Right lobe of liver (tissue), 6 donors: ENCODE measurements at regions not wholly inside any gene's neighbourhood (a gene's known extent, or its start where the extent isn't known, plus 50 kb on each side); places are given as distances from the start of the nearest gene placed in this dataset.
"Not testable (repeated sequence)": the region's sequence is repeated elsewhere in the genome, so short reads cannot be mapped to it uniquely, and the experiment has no call there.

Experiments
- ATAC-seq, 4 donors: fragments of 200-7000 bp; cut with Tn5 transposase; one replicate each; pipeline ENCODE4 v1.9.1; 2020; ENCODE audit warnings: mild to moderate bottlenecking in 4 of 4, moderate library complexity in 4 of 4
- DNase-seq, 3 donors: peaks; one replicate each; pipeline ENCODE4 v3.0.0-alpha.2; 2020
- H3K27ac ChIP-seq, 3 donors: fragments of 200-600 bp; one replicate each; pipeline ENCODE4 v1.8.0; 2022
- H3K27me3 ChIP-seq, 2 donors: fragments of 200-600 bp; one replicate each; pipeline ENCODE4 v1.8.0; 2022
- H3K36me3 ChIP-seq, 4 donors: fragments of 200-600 bp; sonication (generic) in 1 of 4; one replicate each; pipeline versions ENCODE4 v1.5.1 to v1.8.0; 2017 to 2022; ENCODE audit warnings: control low read depth in 1 of 4
- H3K4me1 ChIP-seq, 4 donors: fragments of 200-600 bp; sonication (generic) in 1 of 4; one replicate each; pipeline versions ENCODE4 v1.5.1 to v1.8.0; 2017 to 2022; ENCODE audit warnings: control low read depth in 1 of 4
- H3K4me3 ChIP-seq, 3 donors: fragments of 200-600 bp; one replicate each; pipeline ENCODE4 v1.8.0; 2022
- H3K9me3 ChIP-seq, 4 donors: fragments of 200-600 bp; sonication (generic) in 1 of 4; one replicate each; pipeline versions ENCODE4 v1.5.1 to v1.8.0; 2017 to 2022; ENCODE audit warnings: control low read depth in 1 of 4
- CTCF ChIP-seq, 4 donors: fragments of 200-600 bp in 3 of 4; fragments of 450-650 bp in 1 of 4; IDR thresholded peaks; one replicate each; pipeline versions ENCODE4 v1.5.1 to v1.8.0; 2016 to 2022; ENCODE audit warnings: antibody characterized with exemption in 4 of 4, mild to moderate bottlenecking in 2 of 4
- POLR2A ChIP-seq: fragments of 450-650 bp; IDR thresholded peaks from one replicate; pipeline ENCODE4 v1.6.1; 2017; ENCODE audit warnings: antibody characterized with exemption, mild to moderate bottlenecking
- WGBS: methylation state at CpG from one replicate; pipeline ENCODE4 v1.1.6; 2018; ENCODE audit warnings: low coverage, low lambda C conversion rate; ENCODE audit not compliant: insufficient coverage; ENCODE audit errors: missing lambda C conversion rate; 5-methylcytosine and 5-hydroxymethylcytosine counted together
- intact Hi-C, 2 donors: fragments of 100-400 bp; cut with DNase I; formaldehyde crosslinking; loops; one replicate each; pipeline versions ENCODE4 v1.11.2 to v1.14.1; 2022
- donor health status: DM: no; HTN: yes; CAD: no.
- donor health status: DM: no; HTN: no; CAD: no.
- donor health status: DM: no; HTN: no; CAD: no.
- donor health status: DM: no; HTN: yes; CAD: no.
- donor health status: DM: no; HTN: yes; CAD: no.

- no peak for DNase-seq
- Histone ChIP-seq H3K4me3 (no peak overlapping the region), H3K9me3 (no peaks in the 10 kb centered on the region), H3K27me3 (peaks cover 0 to 9% of the 10 kb centered on the region in 2 donors), H3K27ac (no peak overlapping the region), H3K4me1 (no peaks in the 10 kb centered on the region), H3K36me3 (no peaks in the 10 kb centered on the region)
- intact Hi-C loops: no loop called here
- no peak for TF ChIP-seq CTCF (IDR thresholded peaks at IDR 0.05)
- no peak for TF ChIP-seq POLR2A
- WGBS: no CpG with 5 or more reads among the region's 6 CpGs
- peak in 1 of 4 donors; percentile 11 for ATAC-seq
Observed at GRCh38 chrX:85808217-85808616, 239.1 kb downstream of the CHM start.

GRCh38 chrX:85772391-85772790 lies 275.0 kb downstream of the CHM start:
- WGBS: 90% methylated on average over 2 of the region's 8 CpGs

DNA sequence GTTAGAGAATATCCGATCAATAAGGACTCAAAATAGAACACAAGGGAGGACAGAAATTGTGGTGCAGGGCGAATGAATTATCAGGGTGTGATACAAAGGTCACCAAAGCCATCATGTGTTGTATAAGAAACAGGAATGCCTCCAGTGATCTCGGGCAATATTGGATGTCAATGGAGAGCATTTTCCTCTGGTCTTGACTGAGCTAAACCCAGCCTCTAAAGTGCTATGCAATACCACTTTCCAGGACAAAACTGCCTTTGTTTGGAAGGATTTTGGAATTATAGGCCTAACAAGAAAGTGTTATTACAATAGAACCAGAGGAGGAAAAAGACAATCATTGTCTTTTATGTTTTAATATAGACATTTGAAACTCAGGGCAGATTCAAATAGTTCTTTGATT lies 281.7 kb downstream of the CHM start:
- no peaks in the 10 kb centered on the region for H3K9me3 ChIP-seq
- H3K36me3 ChIP-seq: no peaks in the 10 kb centered on the region
- no peaks in the 10 kb centered on the region for H3K4me1 ChIP-seq
- ATAC-seq (no peak), DNase-seq (no peak)
- H3K27ac ChIP-seq: no peak overlapping the region
- WGBS: 40% methylated on average over 3 of the region's 3 CpGs
- no peaks in the 10 kb centered on the region for H3K27me3 ChIP-seq
- intact Hi-C loops: no loop called here
- no peak overlapping the region for H3K4me3 ChIP-seq
- TF ChIP-seq CTCF (IDR thresholded peaks at IDR 0.05) (no peak), POLR2A (no peak)

More at GRCh38 chrX:85772391-85772790, 275.0 kb downstream of the CHM start:
- H3K4me3 ChIP-seq, H3K4me1 ChIP-seq, H3K27ac ChIP-seq, DNase-seq, H3K27me3 ChIP-seq, intact Hi-C loops, ATAC-seq, H3K9me3 ChIP-seq, H3K36me3 ChIP-seq: not testable (repeated sequence)

GRCh38 chrX:85723025-85723424 lies 324.3 kb downstream of the CHM start:
- H3K4me1 ChIP-seq, H3K27ac ChIP-seq, ATAC-seq, intact Hi-C loops, DNase-seq, H3K36me3 ChIP-seq, H3K27me3 ChIP-seq, H3K4me3 ChIP-seq, H3K9me3 ChIP-seq: not testable (repeated sequence)
- WGBS: no CpG with 5 or more reads among the region's 2 CpGs

- H3K27me3 ChIP-seq, H3K27ac ChIP-seq, H3K9me3 ChIP-seq, ATAC-seq, H3K4me1 ChIP-seq, DNase-seq, H3K36me3 ChIP-seq, intact Hi-C loops, H3K4me3 ChIP-seq: not testable (repeated sequence)
- 57% methylated on average over 1 of the region's 1 CpG for WGBS
Observed at GRCh38 chrX:85703233-85703632, 323.8 kb upstream of the POF1B start.

GRCh38 chrX:85698921-85699320 lies 319.5 kb upstream of the POF1B start:
- Histone ChIP-seq H3K27ac (no peak overlapping the region), H3K4me3 (no peak overlapping the region), H3K4me1 (no peaks in the 10 kb centered on the region), H3K9me3 (no peaks in the 10 kb centered on the region), H3K36me3 (no peaks in the 10 kb centered on the region), H3K27me3 (no peaks in the 10 kb centered on the region)
- intact Hi-C loops: no loop called here
- ATAC-seq (no peak), DNase-seq (no peak)
- 29% methylated on average over 1 of the region's 5 CpGs for WGBS
- TF ChIP-seq CTCF (IDR thresholded peaks at IDR 0.05) (no peak), POLR2A (no peak)
